HG03139 (cell line): ENCODE measurements at regions not wholly inside any gene's neighbourhood (a gene's known extent, or its start where the extent isn't known, plus 50 kb on each side); places are given as distances from the start of the nearest gene placed in this dataset.

Experiments
- ATAC-seq: cut with Tn5 transposase; IDR thresholded peaks from one replicate; pipeline ENCODE4 v1.9.1; 2021; ENCODE audit not compliant: unreplicated experiment

DNA sequence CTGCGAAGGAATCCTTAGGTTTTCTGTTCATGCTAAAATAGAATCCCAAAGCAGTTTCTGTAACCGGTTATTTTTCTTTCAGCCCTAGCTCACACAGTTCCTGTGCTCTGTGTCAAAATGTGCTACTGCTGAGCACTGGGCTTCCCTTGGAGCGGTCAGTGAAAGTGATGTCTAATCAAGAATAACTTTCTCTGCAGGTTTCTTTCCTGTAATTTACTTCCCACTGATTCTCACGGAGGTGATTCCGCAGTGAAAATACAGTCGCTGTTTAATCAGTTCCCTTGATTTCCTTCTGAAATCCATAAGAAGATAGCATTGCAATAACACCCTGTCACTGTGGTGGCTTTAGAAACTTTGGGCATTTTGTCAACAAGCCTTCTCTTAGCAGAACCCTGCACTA, 112.0 kb upstream of the ISL1 start:
- no peak for ATAC-seq

DNA sequence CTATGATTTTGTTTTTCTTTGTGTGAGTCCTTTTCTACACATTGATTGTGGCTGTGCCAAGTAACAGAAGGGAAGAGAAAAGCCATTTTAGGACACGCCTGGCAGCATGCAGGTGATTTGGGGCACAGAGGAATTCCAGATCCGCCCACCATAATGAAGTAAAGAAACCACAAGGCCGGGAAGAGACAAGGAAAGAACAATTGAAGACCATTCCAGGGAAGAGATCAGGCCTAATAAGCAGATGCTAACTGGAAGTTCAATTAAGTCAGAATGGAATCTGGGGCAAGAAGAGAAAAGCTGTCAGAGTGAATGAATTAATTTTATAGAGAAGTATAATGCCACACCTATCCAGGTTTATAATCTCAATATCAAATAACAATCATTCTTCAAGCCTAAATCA, 110.2 kb upstream of the ISL1 start:
- no peak for ATAC-seq

DNA sequence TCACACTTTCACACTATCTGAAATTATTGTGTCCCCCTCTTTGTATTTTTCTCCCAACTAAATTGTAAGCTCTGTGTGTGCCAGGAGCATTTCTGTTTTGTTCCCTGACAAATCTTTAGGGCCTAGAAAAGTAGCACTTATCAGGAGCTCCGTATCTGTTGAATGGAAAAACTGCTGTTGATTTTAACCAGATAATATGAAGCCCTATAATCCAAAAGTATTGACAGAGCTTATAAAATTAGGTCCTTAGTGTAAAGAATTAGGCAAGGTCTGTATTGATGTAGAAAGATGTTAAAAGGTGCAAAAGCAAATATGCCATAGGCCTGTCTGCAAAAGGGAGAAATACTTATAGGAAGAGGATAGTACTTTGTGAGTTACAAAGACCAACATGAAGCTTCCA, 109.4 kb upstream of the ISL1 start:
- ATAC-seq, result no peak

- no peak for ATAC-seq
Measured at GRCh38 chr5:51275428-51275827, 107.8 kb upstream of the ISL1 start.

- no peak for ATAC-seq
Measured at GRCh38 chr5:51276250-51276649, 107.0 kb upstream of the ISL1 start.

GRCh38 chr5:51278539-51278938, 104.7 kb upstream of the ISL1 start:
- ATAC-seq, result no peak

- no peak for ATAC-seq
Measured at GRCh38 chr5:51279983-51280706, 103.1 kb upstream of the ISL1 start.

DNA sequence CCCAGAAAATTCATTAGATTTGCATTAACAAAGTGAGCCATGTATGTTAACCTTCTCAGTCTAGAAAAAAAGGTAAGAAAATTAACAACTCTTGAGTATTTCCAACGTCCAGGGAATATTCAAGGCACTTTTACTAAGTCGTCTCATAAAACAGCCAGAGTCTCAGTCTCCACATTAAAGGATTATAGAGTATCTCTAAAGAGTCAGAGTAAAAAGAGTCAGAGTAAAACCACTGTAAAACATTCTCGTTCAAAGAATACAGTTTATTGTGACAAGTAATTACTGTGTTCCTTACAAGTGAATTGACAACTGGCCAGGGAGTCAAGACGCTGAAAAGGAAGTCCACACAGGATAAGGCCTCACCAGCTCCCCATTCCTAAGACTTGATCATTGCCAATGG, 97.2 kb upstream of the ISL1 start:
- no peak for ATAC-seq

DNA sequence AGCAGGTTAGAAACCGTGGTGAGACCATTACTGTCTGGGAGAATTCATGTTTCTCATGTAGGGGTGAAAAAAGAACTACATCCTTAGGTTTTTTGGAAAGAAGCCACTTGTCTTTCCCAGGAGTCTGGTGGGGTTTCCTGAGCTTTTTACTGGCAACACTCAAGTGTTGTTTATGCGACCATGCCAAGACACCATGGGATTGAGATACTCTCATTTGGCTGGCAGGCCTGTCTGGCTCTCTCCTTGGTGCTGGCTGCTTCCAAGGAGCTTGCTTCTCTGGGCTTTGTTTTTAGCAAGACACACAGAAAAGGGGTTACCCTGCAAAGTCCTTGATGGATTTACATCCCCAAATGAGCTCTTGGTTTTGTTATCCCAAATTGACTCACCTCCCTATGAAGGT, 80.9 kb upstream of the ISL1 start:
- ATAC-seq, result no peak

- ATAC-seq, result no peak
Measured at GRCh38 chr5:51326844-51327243, 56.4 kb upstream of the ISL1 start.
